NB4 (cell line): ENCODE measurements at regions not wholly inside any gene's neighbourhood (a gene's known extent, or its start where the extent isn't known, plus 50 kb on each side); places are given as distances from the start of the nearest gene placed in this dataset.

Experiments used
- CTCF ChIP-seq: IDR thresholded peaks from one replicate; pipeline ENCODE4 v1.5.1; 2012; ENCODE audit warnings: low read depth, low read length
- MYC ChIP-seq: IDR thresholded peaks from 2 replicates; pipeline ENCODE4 v1.6.1; 2011; ENCODE audit warnings: low read depth, low read length
- POLR2A ChIP-seq: IDR thresholded peaks from 2 replicates; pipeline ENCODE4 v1.6.1; 2011; ENCODE audit warnings: mild to moderate bottlenecking; ENCODE audit not compliant: insufficient read length; ENCODE audit errors: extremely low read depth
- TF ChIP-seq, protein P1 (sequence below): IDR thresholded peaks from 2 replicates; pipeline ENCODE4 v1.6.1; 2011; ENCODE audit warnings: low read depth, low read length

DNA sequence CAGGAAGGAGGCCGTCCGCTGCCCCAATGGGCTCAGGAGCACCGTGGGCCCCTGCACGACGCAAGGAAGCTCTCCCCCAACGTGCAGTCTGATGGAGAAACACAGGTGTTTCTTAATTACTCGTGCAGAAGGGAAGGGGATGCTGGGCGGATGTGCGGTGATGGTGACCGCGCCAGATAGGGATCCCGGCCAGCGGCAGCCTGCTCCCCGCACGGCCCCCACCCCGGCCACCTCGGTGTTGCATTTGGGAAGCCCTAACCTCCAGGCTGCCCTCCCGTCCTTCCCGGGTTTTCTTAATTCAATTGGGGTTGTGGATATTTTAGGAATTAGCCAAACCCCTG lies 254.4 kb downstream of the ZNF536 start:
- no peak for TF ChIP-seq CTCF
- TF ChIP-seq, protein P1, sequence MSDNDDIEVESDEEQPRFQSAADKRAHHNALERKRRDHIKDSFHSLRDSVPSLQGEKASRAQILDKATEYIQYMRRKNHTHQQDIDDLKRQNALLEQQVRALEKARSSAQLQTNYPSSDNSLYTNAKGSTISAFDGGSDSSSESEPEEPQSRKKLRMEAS, result no peak
- TF ChIP-seq POLR2A, result no peak
- TF ChIP-seq MYC, result no peak
